Mesothelial cell of epicardium (in vitro differentiated cells): ENCODE measurements at regions not wholly inside any gene's neighbourhood (a gene's known extent, or its start where the extent isn't known, plus 50 kb on each side); places are given as distances from the start of the nearest gene placed in this dataset.

Experiments
- DNase-seq, 2 experiments: peaks; one replicate each; pipeline ENCODE4 v3.0.0; 2021; ENCODE audit warnings: low spot score in 2 of 2; ENCODE audit not compliant: unreplicated experiment in 2 of 2
- H3K27ac Mint-ChIP-seq: 2 replicates; pipeline ENCODE4 v1.8.0; 2021; ENCODE audit warnings: mixed read lengths
- H3K27me3 Mint-ChIP-seq: 2 replicates; pipeline ENCODE4 v1.8.0; 2021; ENCODE audit warnings: low read depth, mixed read lengths
- H3K36me3 Mint-ChIP-seq: 2 replicates; pipeline ENCODE4 v1.8.0; 2021; ENCODE audit warnings: mixed read lengths
- H3K4me1 Mint-ChIP-seq: 2 replicates; pipeline ENCODE4 v1.8.0; 2021; ENCODE audit warnings: mixed read lengths
- H3K4me3 Mint-ChIP-seq: 2 replicates; pipeline ENCODE4 v1.8.0; 2021; ENCODE audit warnings: mild to moderate bottlenecking, moderate library complexity, mixed read lengths
- H3K9me3 Mint-ChIP-seq: 2 replicates; pipeline ENCODE4 v1.8.0; 2021; ENCODE audit warnings: mixed read lengths
- TF ChIP-seq, protein P1 (sequence below): fragments of 200-600 bp; sonication (generic); IDR thresholded peaks from one replicate; pipeline ENCODE4 v1.5.0; 2021; ENCODE audit warnings: antibody characterized with exemption; ENCODE audit not compliant: unreplicated experiment

DNA sequence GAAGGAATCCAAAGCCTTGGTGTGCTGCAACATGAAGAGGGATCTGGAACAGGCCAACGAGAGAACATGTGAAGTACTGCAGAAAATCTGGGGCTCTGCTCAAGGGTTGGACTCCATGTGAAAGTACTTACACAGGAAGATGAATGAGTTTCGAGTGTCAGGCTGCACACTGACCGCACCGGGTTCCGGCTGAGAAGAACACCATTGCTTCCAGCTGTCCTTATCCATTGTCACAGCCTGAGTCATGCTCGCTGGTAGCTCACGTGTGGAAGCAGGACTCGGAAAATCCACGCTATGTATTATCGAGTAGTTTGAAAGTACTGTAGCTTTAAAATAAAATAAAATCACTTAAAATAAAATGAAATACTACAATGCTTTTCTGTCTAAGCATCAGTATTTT, 50.4 kb upstream of the TBL1X start:
- H3K27ac Mint-ChIP-seq: no peak overlapping the region
- H3K4me1 Mint-ChIP-seq: peaks cover 10% of the 10 kb centered on the region
- H3K36me3 Mint-ChIP-seq: peaks cover 3% of the 10 kb centered on the region
- H3K9me3 Mint-ChIP-seq: peaks cover 19% of the 10 kb centered on the region
- TF ChIP-seq, protein P1, sequence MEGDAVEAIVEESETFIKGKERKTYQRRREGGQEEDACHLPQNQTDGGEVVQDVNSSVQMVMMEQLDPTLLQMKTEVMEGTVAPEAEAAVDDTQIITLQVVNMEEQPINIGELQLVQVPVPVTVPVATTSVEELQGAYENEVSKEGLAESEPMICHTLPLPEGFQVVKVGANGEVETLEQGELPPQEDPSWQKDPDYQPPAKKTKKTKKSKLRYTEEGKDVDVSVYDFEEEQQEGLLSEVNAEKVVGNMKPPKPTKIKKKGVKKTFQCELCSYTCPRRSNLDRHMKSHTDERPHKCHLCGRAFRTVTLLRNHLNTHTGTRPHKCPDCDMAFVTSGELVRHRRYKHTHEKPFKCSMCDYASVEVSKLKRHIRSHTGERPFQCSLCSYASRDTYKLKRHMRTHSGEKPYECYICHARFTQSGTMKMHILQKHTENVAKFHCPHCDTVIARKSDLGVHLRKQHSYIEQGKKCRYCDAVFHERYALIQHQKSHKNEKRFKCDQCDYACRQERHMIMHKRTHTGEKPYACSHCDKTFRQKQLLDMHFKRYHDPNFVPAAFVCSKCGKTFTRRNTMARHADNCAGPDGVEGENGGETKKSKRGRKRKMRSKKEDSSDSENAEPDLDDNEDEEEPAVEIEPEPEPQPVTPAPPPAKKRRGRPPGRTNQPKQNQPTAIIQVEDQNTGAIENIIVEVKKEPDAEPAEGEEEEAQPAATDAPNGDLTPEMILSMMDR: no peak
- H3K27me3 Mint-ChIP-seq: no peaks in the 10 kb centered on the region
- DNase-seq: no peak
- no peak overlapping the region for H3K4me3 Mint-ChIP-seq
